Liver (tissue), 3 donors: ENCODE measurements at regions not wholly inside any gene's neighbourhood (a gene's known extent, or its start where the extent isn't known, plus 50 kb on each side); places are given as distances from the start of the nearest gene placed in this dataset.

Source experiments
- CTCF ChIP-seq: fragments of 150-350 bp; IDR thresholded peaks from 2 replicates; pipeline ENCODE4 v1.5.1; 2017; ENCODE audit warnings: improper control_type of control experiment, low read depth, low read length; ENCODE audit not compliant: missing input control
- NR2F2 ChIP-seq: IDR thresholded peaks from 2 replicates; pipeline ENCODE4 v1.6.1; 2016; ENCODE audit warnings: antibody characterized with exemption
- TAF1 ChIP-seq: conservative IDR thresholded peaks from 2 replicates; pipeline ENCODE4 v1.6.1; 2016; ENCODE audit warnings: antibody characterized with exemption, mild to moderate bottlenecking
- TF ChIP-seq, protein P1 (sequence below): IDR thresholded peaks from 2 replicates; pipeline ENCODE4 v1.6.1; 2016; ENCODE audit warnings: antibody characterized with exemption, mild to moderate bottlenecking
- donor health status: healthy.
- donor health status: healthy.

GRCh38 chr18:25463726-25464125, 111.8 kb upstream of the ZNF521 start:
- TF ChIP-seq CTCF: no peak
- no peak for TF ChIP-seq NR2F2
- TF ChIP-seq, protein P1, sequence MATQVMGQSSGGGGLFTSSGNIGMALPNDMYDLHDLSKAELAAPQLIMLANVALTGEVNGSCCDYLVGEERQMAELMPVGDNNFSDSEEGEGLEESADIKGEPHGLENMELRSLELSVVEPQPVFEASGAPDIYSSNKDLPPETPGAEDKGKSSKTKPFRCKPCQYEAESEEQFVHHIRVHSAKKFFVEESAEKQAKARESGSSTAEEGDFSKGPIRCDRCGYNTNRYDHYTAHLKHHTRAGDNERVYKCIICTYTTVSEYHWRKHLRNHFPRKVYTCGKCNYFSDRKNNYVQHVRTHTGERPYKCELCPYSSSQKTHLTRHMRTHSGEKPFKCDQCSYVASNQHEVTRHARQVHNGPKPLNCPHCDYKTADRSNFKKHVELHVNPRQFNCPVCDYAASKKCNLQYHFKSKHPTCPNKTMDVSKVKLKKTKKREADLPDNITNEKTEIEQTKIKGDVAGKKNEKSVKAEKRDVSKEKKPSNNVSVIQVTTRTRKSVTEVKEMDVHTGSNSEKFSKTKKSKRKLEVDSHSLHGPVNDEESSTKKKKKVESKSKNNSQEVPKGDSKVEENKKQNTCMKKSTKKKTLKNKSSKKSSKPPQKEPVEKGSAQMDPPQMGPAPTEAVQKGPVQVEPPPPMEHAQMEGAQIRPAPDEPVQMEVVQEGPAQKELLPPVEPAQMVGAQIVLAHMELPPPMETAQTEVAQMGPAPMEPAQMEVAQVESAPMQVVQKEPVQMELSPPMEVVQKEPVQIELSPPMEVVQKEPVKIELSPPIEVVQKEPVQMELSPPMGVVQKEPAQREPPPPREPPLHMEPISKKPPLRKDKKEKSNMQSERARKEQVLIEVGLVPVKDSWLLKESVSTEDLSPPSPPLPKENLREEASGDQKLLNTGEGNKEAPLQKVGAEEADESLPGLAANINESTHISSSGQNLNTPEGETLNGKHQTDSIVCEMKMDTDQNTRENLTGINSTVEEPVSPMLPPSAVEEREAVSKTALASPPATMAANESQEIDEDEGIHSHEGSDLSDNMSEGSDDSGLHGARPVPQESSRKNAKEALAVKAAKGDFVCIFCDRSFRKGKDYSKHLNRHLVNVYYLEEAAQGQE: no peak
- no peak for TF ChIP-seq TAF1
